ENCODE measurements at regions not wholly inside any gene's neighbourhood (a gene's known extent, or its start where the extent isn't known, plus 50 kb on each side); places are given as distances from the start of the nearest gene placed in this dataset.
"Not testable (repeated sequence)": the region's sequence is repeated elsewhere in the genome, so short reads cannot be mapped to it uniquely, and the experiment has no call there.

- not testable (repeated sequence) for DNase-seq
Measured at GRCh38 chr15:101876031-101876430, 64.0 kb downstream of the OR4F15 start.

DNA sequence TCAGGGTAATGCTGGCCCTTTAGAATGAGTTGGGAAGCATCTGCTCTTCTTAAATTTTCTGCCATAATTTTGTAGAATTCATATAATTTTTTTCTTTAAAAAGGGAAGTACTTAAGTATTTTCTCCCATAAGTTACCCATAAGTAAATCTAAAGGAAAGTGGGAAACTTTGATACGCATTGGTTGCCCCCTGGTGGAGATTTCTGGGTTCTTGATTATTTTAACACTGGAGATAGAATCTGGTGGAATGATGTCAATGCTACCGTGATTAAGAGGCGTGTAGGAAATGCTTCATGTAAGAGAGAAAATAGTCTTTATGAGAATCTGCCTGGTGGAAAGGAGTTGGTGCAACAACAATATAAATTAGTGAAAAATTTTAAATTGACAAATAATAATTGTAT, 65.6 kb downstream of the OR4F15 start:
- DNase-seq = not testable (repeated sequence)

DNA sequence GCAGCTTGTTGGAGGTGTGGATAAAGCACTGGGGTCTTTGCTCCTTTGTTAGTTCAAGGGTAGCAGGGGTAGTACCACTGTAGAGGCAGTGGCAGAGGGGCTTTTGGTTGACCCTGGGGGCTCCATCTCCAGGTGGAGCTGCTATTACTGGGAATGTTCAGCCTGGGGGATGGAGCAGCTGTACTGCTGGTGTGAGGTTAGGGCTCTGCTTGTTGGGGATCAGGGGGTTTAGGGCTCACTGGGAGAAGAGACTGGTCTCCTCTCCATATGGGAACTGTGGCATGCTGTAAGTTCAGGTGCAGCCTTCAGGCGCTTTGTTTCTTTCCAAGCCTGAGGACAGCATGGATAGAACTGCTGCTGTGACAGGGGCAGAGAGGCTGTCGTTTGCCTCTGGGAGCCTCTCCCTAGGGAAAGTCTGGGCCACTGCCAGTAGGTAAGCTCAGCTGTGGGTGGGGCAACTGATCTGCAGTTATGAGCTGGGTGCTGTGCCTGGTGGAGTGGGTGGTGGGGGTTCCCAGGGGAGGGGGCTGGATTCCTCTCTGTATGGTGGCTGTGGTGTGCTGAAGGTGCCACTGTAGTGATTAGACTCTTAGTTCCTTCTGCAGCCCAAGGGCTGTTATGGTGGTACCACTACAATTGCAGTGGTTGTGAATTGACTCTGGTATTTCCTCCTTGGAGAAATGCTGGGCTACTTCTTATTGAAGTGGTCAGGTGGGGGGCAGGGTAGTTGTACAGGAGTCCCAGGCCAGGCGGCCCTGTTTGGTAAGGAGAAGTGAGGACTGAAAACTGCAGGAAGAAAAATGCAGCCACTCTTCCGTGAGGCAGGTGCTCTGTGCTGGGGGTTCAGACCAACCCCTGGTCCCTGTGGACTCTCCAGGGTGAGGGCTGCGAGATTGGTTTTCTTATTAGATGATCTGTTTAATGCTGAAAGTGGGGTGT, 100.6 kb downstream of the OR4F15 start:
- DNase-seq = not testable (repeated sequence)

- not testable (repeated sequence) for DNase-seq
Measured at GRCh38 chr15:101924554-101924953, 112.6 kb downstream of the OR4F15 start.

DNA sequence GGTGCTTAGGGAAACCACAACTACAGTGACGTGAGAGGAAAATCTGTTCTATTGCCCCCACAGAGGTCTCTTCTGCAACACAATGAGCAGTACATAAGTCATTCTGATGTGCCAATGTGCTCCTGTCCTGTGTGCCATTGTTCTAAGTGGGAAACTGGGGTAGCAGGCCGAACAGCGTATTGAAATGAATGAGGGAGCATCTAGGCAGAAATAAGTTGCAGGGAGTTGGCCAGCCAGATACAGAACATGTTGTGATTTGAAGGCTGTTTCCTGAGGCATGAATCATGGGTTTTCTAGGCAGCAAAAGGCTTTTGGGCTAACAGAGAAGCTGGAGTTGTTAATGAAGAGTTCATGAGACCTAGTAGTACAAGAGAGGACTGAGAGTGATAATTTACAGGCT, 122.5 kb downstream of the OR4F15 start:
- not testable (repeated sequence) for DNase-seq

DNA sequence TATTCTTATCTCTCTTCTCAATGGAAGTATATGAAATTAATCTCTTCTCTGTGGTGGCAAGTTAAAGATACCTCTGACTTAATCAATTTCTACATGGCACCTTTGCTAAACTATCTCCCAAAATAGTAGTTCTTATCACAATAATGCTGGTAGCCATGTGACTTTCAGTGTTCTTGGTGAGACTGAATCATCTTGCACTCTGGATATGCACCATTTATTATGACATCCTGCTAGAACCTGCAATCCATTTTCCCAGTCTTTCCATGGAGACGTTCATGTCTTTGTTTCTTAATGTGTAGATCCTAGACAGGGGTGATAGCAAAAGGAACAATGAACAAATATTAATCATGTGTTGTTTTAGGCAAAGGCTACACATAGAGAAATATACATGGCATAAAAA, 125.4 kb downstream of the OR4F15 start:
- DNase-seq = not testable (repeated sequence)

- not testable (repeated sequence) for DNase-seq
Measured at GRCh38 chr15:101938555-101938954, 126.6 kb downstream of the OR4F15 start.

GRCh38 chr15:101945896-101946295, 133.9 kb downstream of the OR4F15 start:
- not testable (repeated sequence) for DNase-seq

- DNase-seq = not testable (repeated sequence)
Measured at GRCh38 chr15:101948491-101949010, 136.5 kb downstream of the OR4F15 start.

DNA sequence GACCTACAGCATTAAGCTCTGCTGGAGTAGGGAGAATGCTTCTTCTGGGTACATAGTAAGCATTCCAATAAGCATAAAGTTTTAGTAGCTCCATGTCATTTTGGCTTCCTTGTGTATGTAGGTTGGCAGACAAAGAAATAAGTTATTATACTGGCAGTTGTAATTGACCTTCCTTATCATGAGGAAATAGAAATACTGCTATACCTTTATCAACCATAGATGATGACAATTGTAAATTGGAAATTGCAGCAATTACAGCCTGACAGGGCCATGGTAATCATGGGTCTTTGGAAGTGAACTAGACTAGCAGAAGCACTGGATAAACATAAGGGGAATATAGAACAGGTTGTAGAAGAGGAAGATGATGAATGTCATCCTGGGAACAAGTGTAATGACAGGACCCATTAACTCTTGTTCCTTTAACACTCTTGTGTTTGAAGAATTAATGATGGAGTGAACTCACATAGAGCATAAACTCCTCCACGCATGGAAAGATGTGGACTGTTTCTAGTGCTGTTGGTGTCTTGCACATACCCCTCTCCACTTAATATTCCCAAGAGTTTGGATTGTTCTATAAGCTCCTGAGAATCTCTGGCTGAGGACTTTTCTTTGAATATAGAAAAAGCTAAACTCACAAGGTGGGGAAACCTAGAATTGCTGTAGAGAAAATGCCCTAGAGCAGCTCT, 137.5 kb downstream of the OR4F15 start:
- not testable (repeated sequence) for DNase-seq

- DNase-seq = not testable (repeated sequence)
Measured at GRCh38 chr15:101953993-101954392, 142.0 kb downstream of the OR4F15 start.

GRCh38 chr15:101955840-101956239, 143.8 kb downstream of the OR4F15 start:
- not testable (repeated sequence) for DNase-seq

- DNase-seq = not testable (repeated sequence)
Measured at GRCh38 chr15:101958656-101959055, 146.7 kb downstream of the OR4F15 start.

GRCh38 chr15:101961263-101961662, 149.3 kb downstream of the OR4F15 start:
- DNase-seq = not testable (repeated sequence)

DNA sequence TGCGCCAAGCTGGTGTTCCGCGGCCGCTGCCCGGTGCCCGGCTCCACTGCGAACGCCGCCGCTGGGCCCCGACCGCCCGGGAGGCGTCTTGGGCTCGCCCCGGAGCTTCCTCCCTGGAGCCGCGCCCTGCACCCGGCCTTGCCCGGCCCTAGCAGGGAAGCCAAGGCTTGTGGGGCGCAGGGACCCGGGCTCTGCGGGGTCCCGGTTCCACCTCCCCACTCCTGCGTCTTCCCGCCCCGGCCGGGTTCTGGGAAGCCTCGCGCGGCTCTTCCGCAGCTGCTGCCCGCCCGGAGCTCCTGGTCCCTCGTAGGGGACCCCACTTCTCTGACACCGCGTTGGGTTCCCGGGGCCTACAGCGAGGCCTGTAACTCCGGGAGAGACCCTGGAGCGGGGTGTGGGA, 149.8 kb downstream of the OR4F15 start:
- DNase-seq = not testable (repeated sequence)

DNA sequence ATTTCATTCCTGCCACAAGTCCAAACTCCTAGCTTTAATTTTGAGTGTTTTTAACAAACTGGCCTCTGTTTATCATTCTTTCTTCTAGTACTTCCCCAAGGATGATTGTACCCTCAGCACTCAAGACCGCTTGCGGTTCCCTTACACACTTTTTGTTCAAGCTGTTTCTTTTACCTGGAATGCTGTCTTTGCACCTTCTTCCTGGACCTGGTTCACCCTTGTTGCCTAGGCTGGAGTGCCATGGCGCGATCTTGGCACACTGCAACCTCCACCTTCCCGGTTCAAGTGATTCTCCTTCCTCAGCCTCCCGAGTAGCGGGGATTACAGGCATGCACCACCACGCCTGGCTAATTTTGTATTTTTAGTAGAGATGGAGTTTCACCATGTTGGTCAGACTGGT, 151.7 kb downstream of the OR4F15 start:
- DNase-seq = not testable (repeated sequence)

DNA sequence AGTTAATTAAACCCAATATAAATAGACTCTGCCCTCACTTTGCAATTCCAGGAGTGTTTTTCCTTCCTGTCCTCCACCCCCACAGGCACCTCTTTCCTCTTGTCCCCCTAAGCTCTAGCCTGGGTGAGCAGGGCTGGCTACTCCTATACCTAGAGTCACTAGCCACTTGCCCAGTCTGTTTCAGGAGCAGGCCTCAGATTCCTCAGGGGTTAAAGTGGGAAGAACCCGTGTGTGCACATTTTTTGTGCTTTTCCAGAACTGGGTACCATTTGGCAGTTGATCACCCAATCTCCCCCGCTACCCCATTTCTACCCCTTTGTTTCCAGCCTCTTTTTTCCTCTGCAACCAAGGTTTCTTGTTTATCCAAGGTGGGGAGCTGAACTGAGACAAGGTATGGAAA, 153.4 kb downstream of the OR4F15 start:
- not testable (repeated sequence) for DNase-seq

DNA sequence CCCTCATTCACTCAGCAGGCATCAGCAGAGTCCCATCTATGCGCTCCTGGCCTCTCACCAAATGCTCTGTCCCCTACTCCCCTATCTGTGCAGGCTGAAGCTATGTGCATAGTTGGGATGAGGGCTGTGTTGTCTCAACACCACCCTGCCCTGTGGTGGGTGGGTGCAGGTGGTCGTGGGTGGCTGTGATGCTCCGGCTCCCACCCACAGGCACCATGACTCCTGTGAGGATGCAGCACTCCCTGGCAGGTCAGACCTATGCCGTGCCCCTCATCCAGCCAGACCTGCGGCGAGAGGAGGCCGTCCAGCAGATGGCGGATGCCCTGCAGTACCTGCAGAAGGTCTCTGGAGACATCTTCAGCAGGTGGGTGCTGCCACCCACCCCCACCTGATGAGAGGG, 153.9 kb downstream of the OR4F15 start:
- peak; percentile 3 for DNase-seq

GRCh38 chr15:101967364-101967763, 155.4 kb downstream of the OR4F15 start:
- not testable (repeated sequence) for DNase-seq

DNA sequence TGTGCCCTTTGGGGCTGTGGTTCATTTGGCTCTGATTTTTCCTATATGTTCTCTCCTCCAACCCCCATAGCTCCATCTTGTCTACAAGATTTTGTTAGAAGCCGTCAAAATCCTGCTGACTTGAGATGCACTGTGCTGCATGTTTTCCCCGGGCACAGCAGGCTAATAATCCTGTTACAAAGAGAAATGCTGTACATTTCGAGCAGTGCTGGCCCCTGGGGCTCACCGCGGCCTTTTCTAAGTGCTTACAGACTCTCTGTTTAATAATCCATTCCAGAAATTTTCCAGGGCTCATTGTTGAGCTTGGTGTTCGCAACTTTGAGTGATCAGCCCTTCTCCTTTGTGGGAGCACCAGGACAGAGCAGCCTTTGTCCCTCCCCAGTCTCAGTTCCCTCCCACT, 158.6 kb downstream of the OR4F15 start:
- DNase-seq = not testable (repeated sequence)

- not testable (repeated sequence) for DNase-seq
Measured at GRCh38 chr15:101977281-101977680, 165.3 kb downstream of the OR4F15 start.

- not testable (repeated sequence) for DNase-seq
Measured at GRCh38 chr15:101980206-101980910, 168.4 kb downstream of the OR4F15 start.
